OCI-LY7 (cell line): ENCODE measurements at regions not wholly inside any gene's neighbourhood (a gene's known extent, or its start where the extent isn't known, plus 50 kb on each side); places are given as distances from the start of the nearest gene placed in this dataset.

Experiments
- BruUV-seq: library from RNA; stranded (reverse); fragments of 400-500 nt; replicated peaks from 2 replicates; lab custom pipeline; 2021; lab: Mats Ljungman, UMichigan
- CTCF ChIA-PET: fragments of 300-600 bp; sonication (Branson Sonifier 250); formaldehyde crosslinking; loops from one replicate; lab custom pipeline; 2022; ENCODE audit warnings: antibody characterized with exemption; ENCODE audit not compliant: unreplicated experiment; lab: Charles Lee
- POLR2A ChIA-PET: fragments of 300-600 bp; sonication (Branson Sonifier 250); formaldehyde crosslinking; loops from one replicate; lab custom pipeline; 2022; ENCODE audit warnings: antibody characterized with exemption; lab: Charles Lee
- DNase-seq: peaks from one replicate; pipeline ENCODE4 v3.0.0-alpha.2; 2015; ENCODE audit warnings: low spot score
- H2AFZ ChIP-seq: fragments of 200-600 bp; sonication (generic), shearing (Covaris generic); 2 replicates; pipeline ENCODE4 v1.6.1; 2014; ENCODE audit warnings: mild to moderate bottlenecking, antibody characterized with exemption, low read length, moderate library complexity
- H3K27ac ChIP-seq: fragments of 200-600 bp; sonication (generic); 2 replicates; pipeline ENCODE4 v1.5.1; 2014; ENCODE audit warnings: mixed run types, low read depth, mild to moderate bottlenecking, moderate library complexity, low read length, inconsistent platforms; ENCODE audit not compliant: poor library complexity, severe bottlenecking
- H3K36me3 ChIP-seq: fragments of 200-600 bp; sonication (generic); 2 replicates; pipeline ENCODE4 v1.6.1; 2014; ENCODE audit warnings: mild to moderate bottlenecking, antibody characterized with exemption, low read length, moderate library complexity, mixed read lengths; ENCODE audit not compliant: insufficient read depth
- H3K4me1 ChIP-seq: fragments of 200-600 bp; sonication (generic); 2 replicates; pipeline ENCODE4 v1.5.1; 2014; ENCODE audit warnings: mild to moderate bottlenecking, low read length; ENCODE audit not compliant: insufficient read depth, poor library complexity, severe bottlenecking
- H3K4me2 ChIP-seq: fragments of 200-600 bp; sonication (generic); 2 replicates; pipeline ENCODE4 v1.6.1; 2014; ENCODE audit warnings: mild to moderate bottlenecking, low read length
- H3K4me3 ChIP-seq: fragments of 200-600 bp; sonication (generic); 2 replicates; pipeline ENCODE4 v1.5.1; 2014; ENCODE audit warnings: mild to moderate bottlenecking, low read depth, low read length; ENCODE audit not compliant: poor library complexity, severe bottlenecking
- H3K79me2 ChIP-seq: fragments of 200-600 bp; sonication (generic); 2 replicates; pipeline ENCODE4 v1.6.1; 2016; ENCODE audit warnings: low read depth, mild to moderate bottlenecking, low read length, moderate library complexity, mixed read lengths; ENCODE audit not compliant: insufficient read depth
- H3K9me2 ChIP-seq: fragments of 200-600 bp; sonication (generic); 2 replicates; pipeline ENCODE4 v1.6.1; 2016; ENCODE audit warnings: mild to moderate bottlenecking, low read length, mixed read lengths; ENCODE audit not compliant: insufficient read depth
- H3K9me3 ChIP-seq: fragments of 200-600 bp; sonication (generic); 2 replicates; pipeline ENCODE4 v1.6.1; 2014; ENCODE audit warnings: mild to moderate bottlenecking, mixed run types, low read length, mixed read lengths
- H4K20me1 ChIP-seq: fragments of 200-600 bp; sonication (generic); 2 replicates; pipeline ENCODE4 v1.6.1; 2014; ENCODE audit warnings: mild to moderate bottlenecking, antibody characterized with exemption, low read length, moderate library complexity, mixed read lengths; ENCODE audit not compliant: insufficient read depth
- CTCF ChIP-seq: fragments of 200-600 bp; sonication (generic); conservative IDR thresholded peaks from 2 replicates; pipeline ENCODE4 v1.5.1; 2014; ENCODE audit warnings: mild to moderate bottlenecking, antibody characterized with exemption, low read length, moderate library complexity, mixed read lengths
- EZH2phosphoT487 ChIP-seq: fragments of 200-600 bp; sonication (generic); IDR thresholded peaks from 2 replicates; pipeline ENCODE4 v1.6.1; 2018; ENCODE audit warnings: low read depth, borderline replicate concordance, mild to moderate bottlenecking, mixed run types, antibody characterized with exemption, low read length, moderate library complexity, mixed read lengths
- intact Hi-C: fragments of 100-400 bp; cut with micrococcal nuclease; formaldehyde crosslinking; loops from one replicate; pipeline ENCODE4 v1.10.0; 2022; ENCODE audit not compliant: unreplicated experiment

- Histone ChIP-seq H3K4me3 (no peak overlapping the region), H3K27ac (no peak overlapping the region), H2AFZ (no peak overlapping the region), H3K9me2 (no peaks in the 10 kb centered on the region), H3K4me2 (no peak overlapping the region), H3K79me2 (no peaks in the 10 kb centered on the region), H3K9me3 (no peaks in the 10 kb centered on the region), H4K20me1 (no peaks in the 10 kb centered on the region), H3K36me3 (no peaks in the 10 kb centered on the region), H3K4me1 (no peaks in the 10 kb centered on the region)
- TF ChIP-seq CTCF (no peak), EZH2phosphoT487 (no peak)
- ChIA-PET CTCF (no interaction called here), POLR2A (no interaction called here)
- intact Hi-C loops: no loop called here
- BruUV-seq: no TSS peak
- no peak for DNase-seq
These were observed 897.7 kb upstream of the CDH8 start for GRCh38 chr16:62933929-62934328.

GRCh38 chr16:62929593-62929992, 893.4 kb upstream of the CDH8 start:
- TF ChIP-seq CTCF: no peak
- Histone ChIP-seq H3K9me3 (no peaks in the 10 kb centered on the region), H3K4me1 (no peaks in the 10 kb centered on the region), H3K4me2 (no peak overlapping the region), H2AFZ (no peak overlapping the region), H3K79me2 (no peaks in the 10 kb centered on the region), H3K36me3 (no peaks in the 10 kb centered on the region), H3K9me2 (no peaks in the 10 kb centered on the region), H3K4me3 (no peak overlapping the region), H3K27ac (no peak overlapping the region), H4K20me1 (no peaks in the 10 kb centered on the region)
- intact Hi-C loops: no loop called here
- POLR2A ChIA-PET: interaction anchor here (0.7 kb wide), 1 partner anchor 20 kb away, joined by 3 read pairs; no protein-coding TSS in a partner anchor
- DNase-seq: no peak
- no TSS peak for BruUV-seq
- CTCF ChIA-PET: no interaction called here

GRCh38 chr16:62927122-62927521, 890.9 kb upstream of the CDH8 start:
- Histone ChIP-seq H3K9me2 (no peaks in the 10 kb centered on the region), H3K36me3 (no peaks in the 10 kb centered on the region), H3K27ac (no peak overlapping the region), H3K4me3 (no peak overlapping the region), H3K79me2 (no peaks in the 10 kb centered on the region), H4K20me1 (no peaks in the 10 kb centered on the region), H2AFZ (no peak overlapping the region), H3K4me2 (no peak overlapping the region), H3K9me3 (no peaks in the 10 kb centered on the region), H3K4me1 (no peaks in the 10 kb centered on the region)
- no TSS peak for BruUV-seq
- TF ChIP-seq CTCF: no peak
- no peak for TF ChIP-seq EZH2phosphoT487
- POLR2A ChIA-PET: no interaction called here
- CTCF ChIA-PET: no interaction called here
- intact Hi-C loops: no loop called here
- no peak for DNase-seq
